Ectodermal cell (in vitro differentiated cells): ENCODE measurements at regions not wholly inside any gene's neighbourhood (a gene's known extent, or its start where the extent isn't known, plus 50 kb on each side); places are given as distances from the start of the nearest gene placed in this dataset.

Experiments
- H3K27ac ChIP-seq: 2 replicates; pipeline ENCODE4 v1.7.0; 2013; ENCODE audit warnings: mild to moderate bottlenecking, low read depth, low read length; ENCODE audit not compliant: insufficient read depth, poor library complexity, severe bottlenecking
- H3K27me3 ChIP-seq: 2 replicates; pipeline ENCODE4 v1.7.0; 2013; ENCODE audit warnings: mild to moderate bottlenecking, low read length; ENCODE audit not compliant: insufficient read depth, control insufficient read depth, poor library complexity, severe bottlenecking
- H3K36me3 ChIP-seq: one replicate; pipeline ENCODE4 v1.7.0; 2013; ENCODE audit warnings: low read length; ENCODE audit not compliant: control insufficient read depth, insufficient read depth
- H3K4me1 ChIP-seq: one replicate; pipeline ENCODE4 v1.7.0; 2013; ENCODE audit warnings: low read length; ENCODE audit not compliant: control insufficient read depth, insufficient read depth
- H3K4me3 ChIP-seq: 2 replicates; pipeline ENCODE4 v1.7.0; 2013; ENCODE audit warnings: low read depth, low read length, control low read depth; ENCODE audit not compliant: insufficient read depth
- H3K9me3 ChIP-seq: 2 replicates; pipeline ENCODE4 v1.7.0; 2013; ENCODE audit warnings: mild to moderate bottlenecking, low read length, moderate library complexity; ENCODE audit not compliant: control insufficient read depth
- WGBS, 2 experiments: methylation state at CpG; one replicate each; pipeline ENCODE4 v1.1.7; 2013; ENCODE audit warnings: missing lambda C conversion rate in 2 of 2; 5-methylcytosine and 5-hydroxymethylcytosine counted together

DNA sequence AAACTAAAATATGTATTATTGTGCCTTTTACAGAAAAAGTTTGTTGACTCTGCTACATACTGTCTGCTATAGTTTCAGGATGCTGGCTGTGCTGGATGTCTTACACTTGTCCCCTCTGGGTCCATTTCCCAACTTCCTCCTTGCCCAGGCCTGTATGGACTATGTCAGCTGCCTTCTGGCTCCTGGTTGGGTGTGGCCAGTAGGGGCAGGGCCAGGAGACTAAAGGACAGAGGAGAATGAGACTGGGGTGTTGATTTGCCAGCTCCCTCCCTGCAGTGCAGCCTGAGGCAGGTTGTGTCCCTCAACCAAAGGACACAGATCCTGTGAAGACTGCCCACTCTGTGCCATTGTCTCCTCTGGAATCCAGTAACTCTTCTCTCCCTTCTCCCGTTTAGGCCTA, 90.6 kb upstream of the UBE2E2 start:
- 51 to 57% methylated on average over 1 of the region's 1 CpG for WGBS, 2 experiments
- Histone ChIP-seq H3K4me1 (no peaks in the 10 kb centered on the region), H3K4me3 (no peak overlapping the region), H3K9me3 (no peaks in the 10 kb centered on the region), H3K36me3 (no peaks in the 10 kb centered on the region), H3K27me3 (no peaks in the 10 kb centered on the region), H3K27ac (no peak overlapping the region)

DNA sequence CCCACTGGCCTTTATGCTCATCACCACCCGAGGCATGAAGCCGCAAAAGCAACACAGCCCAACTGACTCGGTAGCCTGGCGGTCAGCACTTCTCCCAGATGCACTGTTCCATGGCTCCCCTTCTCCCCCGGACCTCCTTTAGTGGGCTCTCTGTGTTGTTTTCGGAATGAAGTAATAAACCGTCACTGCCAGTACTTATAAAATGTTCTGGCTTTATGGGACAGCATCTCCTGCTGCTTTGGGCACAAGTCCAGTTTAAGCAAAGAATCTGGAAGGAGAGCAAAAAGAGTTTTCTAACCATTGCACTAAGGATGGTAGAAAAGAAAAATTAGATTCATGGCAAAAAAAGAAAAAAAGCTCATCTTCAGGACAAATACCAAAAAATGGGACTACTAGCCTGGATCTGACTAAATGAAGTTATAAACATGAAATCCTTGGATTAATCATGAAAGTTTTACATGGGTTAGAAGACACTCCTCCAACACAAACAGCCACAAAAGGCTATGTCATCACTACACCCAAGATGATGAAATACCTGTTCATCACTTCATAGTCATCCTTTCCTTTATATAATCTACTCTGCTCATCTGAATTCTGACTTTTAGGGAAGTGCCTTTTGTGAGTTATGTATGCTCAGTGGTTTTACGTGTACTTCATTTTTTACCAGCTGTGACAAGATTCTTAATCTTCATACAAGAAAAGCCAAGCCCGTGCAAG, 89.5 kb upstream of the UBE2E2 start:
- WGBS, 2 experiments: 90 to 93% methylated on average over 8 to 9 of the region's 9 CpGs
- Histone ChIP-seq H3K4me1 (no peaks in the 10 kb centered on the region), H3K27ac (no peak overlapping the region), H3K9me3 (no peaks in the 10 kb centered on the region), H3K4me3 (no peak overlapping the region), H3K27me3 (no peaks in the 10 kb centered on the region), H3K36me3 (no peaks in the 10 kb centered on the region)

- Histone ChIP-seq H3K27ac (no peak overlapping the region), H3K9me3 (no peaks in the 10 kb centered on the region), H3K4me3 (no peak overlapping the region), H3K4me1 (no peaks in the 10 kb centered on the region), H3K27me3 (no peaks in the 10 kb centered on the region), H3K36me3 (no peaks in the 10 kb centered on the region)
- WGBS, 2 experiments: 88 to 98% methylated on average over 2 of the region's 2 CpGs
Measured at GRCh38 chr3:23114432-23114831, 88.7 kb upstream of the UBE2E2 start.

DNA sequence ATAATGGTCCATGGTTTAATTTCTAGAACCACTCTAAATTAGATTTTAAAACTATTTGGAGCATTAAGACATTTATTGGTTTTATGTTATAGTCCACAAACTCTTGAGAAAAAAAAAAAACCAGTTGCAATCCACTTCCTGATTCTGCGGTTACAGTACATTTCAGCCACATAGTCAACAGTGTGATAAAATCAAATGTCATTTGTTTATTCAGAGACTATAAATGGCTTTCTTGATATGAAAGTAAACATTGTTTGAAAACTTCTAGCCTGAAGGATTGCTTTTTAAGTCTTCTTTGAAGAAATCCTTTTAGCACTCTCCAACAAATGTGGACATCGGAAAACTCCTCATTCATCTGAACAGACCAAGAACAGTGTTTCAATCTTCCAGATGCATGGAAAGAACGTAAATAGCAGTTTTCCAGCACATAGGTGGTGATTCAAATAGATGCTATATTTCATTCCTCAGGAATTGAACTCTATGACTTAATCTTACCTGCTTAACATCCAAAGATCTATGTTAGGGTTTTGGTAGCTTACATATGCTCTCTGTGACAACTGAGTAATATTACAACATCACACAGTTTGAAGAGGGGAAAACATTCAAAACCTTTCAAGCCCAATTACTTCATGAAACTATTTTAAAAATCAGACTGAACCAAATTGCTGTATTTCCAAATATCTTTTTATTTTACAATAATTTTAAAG, 87.8 kb upstream of the UBE2E2 start:
- WGBS, 2 experiments: 93 to 98% methylated on average over 1 to 3 of the region's 3 CpGs
- H3K9me3 ChIP-seq: no peaks in the 10 kb centered on the region
- H3K27me3 ChIP-seq: no peaks in the 10 kb centered on the region
- no peaks in the 10 kb centered on the region for H3K36me3 ChIP-seq
- no peak overlapping the region for H3K4me3 ChIP-seq
- no peaks in the 10 kb centered on the region for H3K4me1 ChIP-seq
- no peak overlapping the region for H3K27ac ChIP-seq

GRCh38 chr3:23116081-23116837, 86.9 kb upstream of the UBE2E2 start:
- Histone ChIP-seq H3K27ac (no peak overlapping the region), H3K9me3 (no peaks in the 10 kb centered on the region), H3K27me3 (no peaks in the 10 kb centered on the region), H3K4me1 (no peaks in the 10 kb centered on the region), H3K4me3 (no peak overlapping the region), H3K36me3 (no peaks in the 10 kb centered on the region)
- 92 to 100% methylated on average over 2 to 3 of the region's 3 CpGs for WGBS, 2 experiments

DNA sequence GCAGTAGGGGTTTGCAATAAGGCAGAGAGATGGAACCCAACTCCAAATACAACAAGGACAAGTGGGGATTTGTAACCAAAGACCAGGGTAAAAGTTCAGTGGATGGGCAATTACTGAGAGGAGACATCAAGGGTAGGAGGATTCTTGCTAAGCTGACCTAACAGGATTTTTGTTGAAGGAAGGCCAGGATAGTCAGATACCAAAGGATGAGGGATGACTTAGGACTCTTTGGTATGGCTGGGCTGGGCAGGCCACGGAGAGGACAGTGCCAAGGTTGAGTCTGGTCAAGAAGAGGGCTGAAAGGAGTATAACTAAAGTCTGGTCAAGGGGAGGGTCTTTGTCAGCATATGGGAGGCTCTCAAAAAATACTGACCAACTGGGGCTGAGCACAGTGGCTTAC, 85.3 kb upstream of the UBE2E2 start:
- H3K4me3 ChIP-seq: no peak overlapping the region
- H3K27ac ChIP-seq: no peak overlapping the region
- no peaks in the 10 kb centered on the region for H3K9me3 ChIP-seq
- H3K27me3 ChIP-seq: no peaks in the 10 kb centered on the region
- H3K4me1 ChIP-seq: no peaks in the 10 kb centered on the region
- no peaks in the 10 kb centered on the region for H3K36me3 ChIP-seq
- WGBS, 2 experiments: 97 to 98% methylated on average over 1 of the region's 1 CpG

GRCh38 chr3:23127196-23127595, 75.9 kb upstream of the UBE2E2 start:
- 93 to 98% methylated on average over 3 of the region's 3 CpGs for WGBS, 2 experiments
- H3K36me3 ChIP-seq: no peaks in the 10 kb centered on the region
- no peaks in the 10 kb centered on the region for H3K9me3 ChIP-seq
- no peaks in the 10 kb centered on the region for H3K4me1 ChIP-seq
- H3K27ac ChIP-seq: no peak overlapping the region
- H3K27me3 ChIP-seq: no peaks in the 10 kb centered on the region
- H3K4me3 ChIP-seq: no peak overlapping the region

DNA sequence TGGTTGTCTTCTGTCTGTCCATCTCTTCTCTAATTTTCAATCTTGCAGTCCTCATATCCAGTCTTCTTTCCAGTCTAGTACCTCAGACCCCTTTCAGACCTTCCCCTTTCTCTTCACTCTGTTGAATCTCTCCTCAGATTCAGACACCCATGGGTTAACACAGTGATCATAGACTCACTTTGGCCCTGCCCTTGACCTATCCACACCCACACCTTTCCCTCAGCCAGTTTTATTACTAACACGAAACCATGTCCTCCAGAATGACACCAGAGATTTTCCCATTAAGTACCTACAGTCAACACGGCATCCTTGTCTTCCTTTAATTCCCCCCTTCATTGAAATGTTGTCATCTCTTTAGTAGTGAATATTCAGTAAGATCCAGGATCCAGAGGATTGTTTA, 74.5 kb upstream of the UBE2E2 start:
- Histone ChIP-seq H3K27ac (no peak overlapping the region), H3K4me1 (no peaks in the 10 kb centered on the region), H3K36me3 (no peaks in the 10 kb centered on the region), H3K9me3 (no peaks in the 10 kb centered on the region), H3K4me3 (no peak overlapping the region), H3K27me3 (no peaks in the 10 kb centered on the region)
- WGBS, 2 experiments: 85 to 91% methylated on average over 2 of the region's 2 CpGs

- Histone ChIP-seq H3K27ac (no peak overlapping the region), H3K4me3 (no peak overlapping the region), H3K4me1 (no peaks in the 10 kb centered on the region), H3K9me3 (no peaks in the 10 kb centered on the region), H3K36me3 (no peaks in the 10 kb centered on the region), H3K27me3 (no peaks in the 10 kb centered on the region)
- 94 to 95% methylated on average over 4 of the region's 4 CpGs for WGBS, 2 experiments
Measured at GRCh38 chr3:23129117-23129516, 74.0 kb upstream of the UBE2E2 start.

- H3K4me3 ChIP-seq: no peak overlapping the region
- H3K4me1 ChIP-seq: no peaks in the 10 kb centered on the region
- 89 to 100% methylated on average over 1 to 3 of the region's 3 CpGs for WGBS, 2 experiments
- H3K9me3 ChIP-seq: no peaks in the 10 kb centered on the region
- no peaks in the 10 kb centered on the region for H3K36me3 ChIP-seq
- no peaks in the 10 kb centered on the region for H3K27me3 ChIP-seq
- H3K27ac ChIP-seq: no peak overlapping the region
Measured at GRCh38 chr3:23129817-23130216, 73.3 kb upstream of the UBE2E2 start.
